Kidney epithelial cell (primary cell): ENCODE measurements at regions not wholly inside any gene's neighbourhood (a gene's known extent, or its start where the extent isn't known, plus 50 kb on each side); places are given as distances from the start of the nearest gene placed in this dataset.

Source experiments
- DNase-seq: peaks from one replicate; pipeline ENCODE4 v3.0.0-alpha.2; 2010; ENCODE audit warnings: low read depth
- H3K27me3 ChIP-seq: 2 replicates; pipeline ENCODE4 v1.6.0; 2011; ENCODE audit warnings: low read length; ENCODE audit not compliant: control insufficient read depth, insufficient read depth
- H3K36me3 ChIP-seq: 2 replicates; pipeline ENCODE4 v1.5.1; 2011; ENCODE audit warnings: low read length; ENCODE audit not compliant: control insufficient read depth, insufficient read depth
- H3K4me3 ChIP-seq: 2 replicates; pipeline ENCODE4 v1.5.1; 2011; ENCODE audit warnings: low read depth, mild to moderate bottlenecking, control low read depth, low read length
- CTCF ChIP-seq: IDR thresholded peaks from 2 replicates; pipeline ENCODE4 v1.5.1; 2011; ENCODE audit warnings: mild to moderate bottlenecking, moderate library complexity, low read length, control low read depth, inconsistent platforms; ENCODE audit not compliant: insufficient read depth, poor library complexity, severe bottlenecking

DNA sequence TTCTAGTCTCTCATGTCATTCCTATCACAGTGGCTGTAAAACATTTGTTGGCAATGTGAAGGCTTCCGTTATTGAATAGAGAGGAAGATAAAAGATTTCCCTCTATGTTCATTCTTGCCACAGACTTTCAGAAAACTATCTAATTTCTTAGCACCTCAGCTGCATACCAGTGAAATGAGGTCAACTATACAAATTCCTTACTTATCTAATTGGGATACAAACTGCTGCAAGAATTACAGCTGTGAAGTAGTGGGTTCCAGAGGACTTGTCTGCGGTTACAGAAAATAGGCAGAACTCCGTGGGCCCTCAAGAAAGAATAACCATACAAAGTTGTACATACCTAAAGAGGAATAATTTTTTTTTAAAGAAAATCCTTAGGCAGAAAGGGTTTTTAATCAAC is 175.8 kb downstream of the PPP1R2C start:
- no peak for DNase-seq
- no peak overlapping the region for H3K4me3 ChIP-seq
- H3K36me3 ChIP-seq: no peaks in the 10 kb centered on the region
- H3K27me3 ChIP-seq: no peaks in the 10 kb centered on the region
- TF ChIP-seq CTCF: no peak

DNA sequence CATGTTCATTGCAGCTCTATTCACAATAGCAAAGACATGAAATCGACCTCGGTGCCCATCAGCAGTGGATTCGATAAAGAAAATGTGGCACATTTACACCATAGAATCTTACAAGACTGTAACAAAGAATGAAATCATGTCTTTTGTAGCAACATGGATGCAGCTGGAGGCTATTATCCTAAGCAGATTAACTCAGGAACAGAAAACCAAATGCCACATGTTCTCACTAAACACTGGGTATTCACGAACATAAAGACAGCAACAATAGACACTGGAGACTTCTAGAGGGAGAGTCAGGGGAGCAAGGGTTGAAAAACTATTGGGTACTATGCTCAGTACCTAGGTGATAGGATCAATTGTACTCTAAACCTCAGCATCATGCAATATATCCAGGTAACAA is 180.5 kb downstream of the PPP1R2C start:
- DNase-seq: no peak
- Histone ChIP-seq H3K4me3 (no peak overlapping the region), H3K36me3 (no peaks in the 10 kb centered on the region), H3K27me3 (no peaks in the 10 kb centered on the region)
- no peak for TF ChIP-seq CTCF

- H3K36me3 ChIP-seq: no peaks in the 10 kb centered on the region
- no peak overlapping the region for H3K4me3 ChIP-seq
- no peak for DNase-seq
- no peak for TF ChIP-seq CTCF
- no peaks in the 10 kb centered on the region for H3K27me3 ChIP-seq
Observed at GRCh38 chrX:42585842-42586621, 191.9 kb downstream of the PPP1R2C start.

DNA sequence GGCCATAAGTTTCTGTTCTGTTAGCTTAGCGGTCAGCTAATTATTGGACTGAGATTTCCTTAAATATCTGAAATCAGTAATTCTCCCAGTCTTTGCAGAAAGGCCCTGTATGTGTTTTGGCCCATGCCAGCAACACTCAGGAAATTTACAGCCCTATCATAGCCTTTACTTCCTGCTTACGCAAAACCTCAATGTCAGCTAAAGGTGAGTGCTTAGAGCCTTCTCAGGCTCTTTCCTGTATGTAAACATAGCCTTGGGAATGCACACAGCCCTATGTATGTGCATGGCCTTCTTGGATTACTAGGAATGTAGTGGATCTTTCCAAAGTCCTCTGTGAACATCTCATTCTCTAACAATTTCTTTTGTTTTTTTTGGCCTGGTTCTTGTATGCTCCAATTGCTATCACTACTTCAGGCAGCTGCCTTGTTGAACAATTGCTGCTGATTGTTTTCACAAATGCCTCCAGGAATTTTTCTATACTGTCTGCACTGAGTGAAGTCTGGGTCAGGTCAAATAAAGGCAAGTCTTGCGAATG is 200.0 kb downstream of the PPP1R2C start:
- H3K36me3 ChIP-seq: no peaks in the 10 kb centered on the region
- DNase-seq: no peak
- no peak overlapping the region for H3K4me3 ChIP-seq
- TF ChIP-seq CTCF: no peak
- no peaks in the 10 kb centered on the region for H3K27me3 ChIP-seq

DNA sequence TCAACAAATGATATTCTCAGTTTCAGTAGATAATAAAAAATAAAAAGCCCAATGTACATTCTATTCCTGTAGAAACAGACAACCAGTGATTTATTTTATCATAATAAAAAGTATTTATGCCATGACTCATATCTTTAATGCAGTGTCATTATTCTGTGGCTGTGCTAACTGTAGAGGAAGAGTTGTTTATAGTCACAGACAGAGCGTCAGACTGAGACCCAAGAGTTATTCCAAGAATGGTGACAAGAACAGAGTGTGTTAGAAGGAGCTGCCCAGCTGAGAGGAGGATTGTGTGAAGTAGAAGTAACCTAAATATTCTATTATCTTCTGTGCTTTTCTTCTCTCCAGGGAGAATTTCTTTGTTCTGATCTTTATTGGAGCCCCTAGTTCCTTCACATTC is 210.7 kb downstream of the PPP1R2C start:
- DNase-seq: no peak
- no peaks in the 10 kb centered on the region for H3K36me3 ChIP-seq
- H3K4me3 ChIP-seq: no peak overlapping the region
- no peaks in the 10 kb centered on the region for H3K27me3 ChIP-seq
- TF ChIP-seq CTCF: no peak

- TF ChIP-seq CTCF: no peak
- H3K27me3 ChIP-seq: no peaks in the 10 kb centered on the region
- no peaks in the 10 kb centered on the region for H3K36me3 ChIP-seq
- no peak for DNase-seq
- no peak overlapping the region for H3K4me3 ChIP-seq
Observed at GRCh38 chrX:42565739-42566138, 212.2 kb downstream of the PPP1R2C start.
